GM12875 (cell line): ENCODE measurements at regions not wholly inside any gene's neighbourhood (a gene's known extent, or its start where the extent isn't known, plus 50 kb on each side); places are given as distances from the start of the nearest gene placed in this dataset.

ENCODE experiments used
- H3K4me3 ChIP-seq: one replicate; pipeline ENCODE4 v1.5.1; 2011; ENCODE audit warnings: low read depth, low read length, control low read depth
- CTCF ChIP-seq: IDR thresholded peaks from 2 replicates; pipeline ENCODE4 v1.5.1; 2011; ENCODE audit warnings: low read depth, mild to moderate bottlenecking, control low read depth, inconsistent platforms, low read length, moderate library complexity, borderline replicate concordance; ENCODE audit not compliant: insufficient read depth

GRCh38 chr2:103361712-103362111 is 599.9 kb downstream of the TMEM182 start:
- H3K4me3 ChIP-seq = no peak overlapping the region
- TF ChIP-seq CTCF = no peak

- TF ChIP-seq CTCF = no peak
- no peak overlapping the region for H3K4me3 ChIP-seq
Observed at GRCh38 chr2:103363639-103364038, 601.8 kb downstream of the TMEM182 start.

- no peak for TF ChIP-seq CTCF
- H3K4me3 ChIP-seq = no peak overlapping the region
Observed at GRCh38 chr2:103364177-103364576, 602.3 kb downstream of the TMEM182 start.

- no peak overlapping the region for H3K4me3 ChIP-seq
- TF ChIP-seq CTCF = no peak
Observed at GRCh38 chr2:103365071-103365470, 603.2 kb downstream of the TMEM182 start.

- no peak overlapping the region for H3K4me3 ChIP-seq
- TF ChIP-seq CTCF = no peak
Observed at GRCh38 chr2:103367877-103368276, 606.0 kb downstream of the TMEM182 start.

GRCh38 chr2:103383541-103383940 is 621.7 kb downstream of the TMEM182 start:
- no peak for TF ChIP-seq CTCF
- H3K4me3 ChIP-seq = no peak overlapping the region

GRCh38 chr2:103386872-103387271 is 625.0 kb downstream of the TMEM182 start:
- H3K4me3 ChIP-seq = no peak overlapping the region
- TF ChIP-seq CTCF = no peak
